ENCODE measurements at regions not wholly inside any gene's neighbourhood (a gene's known extent, or its start where the extent isn't known, plus 50 kb on each side); places are given as distances from the start of the nearest gene placed in this dataset.

- TF ChIP-seq CTCF (IDR thresholded peaks at IDR 0.05): no peak
- no peak for TF ChIP-seq POLR2A (IDR thresholded peaks at IDR 0.05)
Observed at GRCh38 chr10:85362401-85362800, 1004.2 kb downstream of the GRID1 start.
